ENCODE measurements at regions not wholly inside any gene's neighbourhood (a gene's known extent, or its start where the extent isn't known, plus 50 kb on each side); places are given as distances from the start of the nearest gene placed in this dataset.

GRCh38 chr21:41634211-41634694, 126.3 kb upstream of the TMPRSS2 start:
- TF ChIP-seq, protein P1, sequence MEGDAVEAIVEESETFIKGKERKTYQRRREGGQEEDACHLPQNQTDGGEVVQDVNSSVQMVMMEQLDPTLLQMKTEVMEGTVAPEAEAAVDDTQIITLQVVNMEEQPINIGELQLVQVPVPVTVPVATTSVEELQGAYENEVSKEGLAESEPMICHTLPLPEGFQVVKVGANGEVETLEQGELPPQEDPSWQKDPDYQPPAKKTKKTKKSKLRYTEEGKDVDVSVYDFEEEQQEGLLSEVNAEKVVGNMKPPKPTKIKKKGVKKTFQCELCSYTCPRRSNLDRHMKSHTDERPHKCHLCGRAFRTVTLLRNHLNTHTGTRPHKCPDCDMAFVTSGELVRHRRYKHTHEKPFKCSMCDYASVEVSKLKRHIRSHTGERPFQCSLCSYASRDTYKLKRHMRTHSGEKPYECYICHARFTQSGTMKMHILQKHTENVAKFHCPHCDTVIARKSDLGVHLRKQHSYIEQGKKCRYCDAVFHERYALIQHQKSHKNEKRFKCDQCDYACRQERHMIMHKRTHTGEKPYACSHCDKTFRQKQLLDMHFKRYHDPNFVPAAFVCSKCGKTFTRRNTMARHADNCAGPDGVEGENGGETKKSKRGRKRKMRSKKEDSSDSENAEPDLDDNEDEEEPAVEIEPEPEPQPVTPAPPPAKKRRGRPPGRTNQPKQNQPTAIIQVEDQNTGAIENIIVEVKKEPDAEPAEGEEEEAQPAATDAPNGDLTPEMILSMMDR (IDR thresholded peaks at IDR 0.05): no peak
- no peak for TF ChIP-seq POLR2A (IDR thresholded peaks at IDR 0.05)

All from uterus (tissue), 2 donors.